ENCODE measurements at regions not wholly inside any gene's neighbourhood (a gene's known extent, or its start where the extent isn't known, plus 50 kb on each side); places are given as distances from the start of the nearest gene placed in this dataset.

DNA sequence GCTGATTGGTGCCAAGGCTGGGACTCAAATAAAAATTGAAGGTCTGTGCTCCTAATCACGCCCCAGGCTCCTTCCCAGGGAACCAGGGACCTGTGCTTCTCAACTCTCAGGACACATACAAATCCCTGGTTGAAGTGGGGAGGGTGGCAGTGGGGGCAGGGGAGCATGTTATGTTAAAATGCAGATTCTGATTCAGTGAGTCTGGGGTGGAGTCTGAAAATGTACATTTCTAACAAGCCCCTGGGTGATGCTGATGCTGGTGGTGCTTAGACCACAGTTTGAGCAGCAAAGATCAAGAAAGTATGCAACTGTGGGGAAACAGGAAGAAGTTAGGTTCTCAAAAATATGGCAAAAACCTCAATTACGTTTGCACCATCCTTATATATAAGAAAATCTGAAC is 236.5 kb downstream of the MAGEB17 start:
- CTCF ChIA-PET: no interaction called here

DNA sequence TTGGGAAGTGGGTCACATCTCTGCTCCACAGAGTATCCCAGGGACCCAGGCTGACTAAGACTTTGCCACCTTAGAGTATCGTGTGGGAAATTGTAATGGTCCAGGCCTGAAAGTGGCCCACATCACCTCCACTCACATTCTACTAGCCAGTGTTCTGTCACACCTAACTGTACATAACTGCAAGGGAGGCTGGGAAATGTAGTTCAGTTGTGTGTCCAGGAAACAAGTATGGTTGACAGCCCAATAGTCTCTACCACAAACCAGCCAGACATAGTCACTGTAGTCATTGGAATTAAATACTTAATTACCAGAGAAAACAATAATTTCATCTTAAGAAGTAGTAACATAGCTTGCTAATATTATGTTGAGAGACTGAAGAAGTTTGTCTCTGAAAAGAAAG is 233.4 kb upstream of the S100G start:
- in situ Hi-C loops (cut with HindIII; ENCODE audit: low pct_unique_long_range_greater_than_20kb, low sequenced_read_pairs): no loop called here
- TF ChIP-seq, protein P1, sequence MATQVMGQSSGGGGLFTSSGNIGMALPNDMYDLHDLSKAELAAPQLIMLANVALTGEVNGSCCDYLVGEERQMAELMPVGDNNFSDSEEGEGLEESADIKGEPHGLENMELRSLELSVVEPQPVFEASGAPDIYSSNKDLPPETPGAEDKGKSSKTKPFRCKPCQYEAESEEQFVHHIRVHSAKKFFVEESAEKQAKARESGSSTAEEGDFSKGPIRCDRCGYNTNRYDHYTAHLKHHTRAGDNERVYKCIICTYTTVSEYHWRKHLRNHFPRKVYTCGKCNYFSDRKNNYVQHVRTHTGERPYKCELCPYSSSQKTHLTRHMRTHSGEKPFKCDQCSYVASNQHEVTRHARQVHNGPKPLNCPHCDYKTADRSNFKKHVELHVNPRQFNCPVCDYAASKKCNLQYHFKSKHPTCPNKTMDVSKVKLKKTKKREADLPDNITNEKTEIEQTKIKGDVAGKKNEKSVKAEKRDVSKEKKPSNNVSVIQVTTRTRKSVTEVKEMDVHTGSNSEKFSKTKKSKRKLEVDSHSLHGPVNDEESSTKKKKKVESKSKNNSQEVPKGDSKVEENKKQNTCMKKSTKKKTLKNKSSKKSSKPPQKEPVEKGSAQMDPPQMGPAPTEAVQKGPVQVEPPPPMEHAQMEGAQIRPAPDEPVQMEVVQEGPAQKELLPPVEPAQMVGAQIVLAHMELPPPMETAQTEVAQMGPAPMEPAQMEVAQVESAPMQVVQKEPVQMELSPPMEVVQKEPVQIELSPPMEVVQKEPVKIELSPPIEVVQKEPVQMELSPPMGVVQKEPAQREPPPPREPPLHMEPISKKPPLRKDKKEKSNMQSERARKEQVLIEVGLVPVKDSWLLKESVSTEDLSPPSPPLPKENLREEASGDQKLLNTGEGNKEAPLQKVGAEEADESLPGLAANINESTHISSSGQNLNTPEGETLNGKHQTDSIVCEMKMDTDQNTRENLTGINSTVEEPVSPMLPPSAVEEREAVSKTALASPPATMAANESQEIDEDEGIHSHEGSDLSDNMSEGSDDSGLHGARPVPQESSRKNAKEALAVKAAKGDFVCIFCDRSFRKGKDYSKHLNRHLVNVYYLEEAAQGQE (IDR thresholded peaks at IDR 0.05; ENCODE audit: insufficient read depth in 1 of 2, low read depth in 2 of 2, low read length in 1 of 2): no peak
- TF ChIP-seq POLR2AphosphoS5 (IDR thresholded peaks at IDR 0.05; ENCODE audit: low read depth, low read length) (no peak), TCF7L2 (IDR thresholded peaks at IDR 0.05; ENCODE audit: low read depth, low read length) (no peak), SIN3A (IDR thresholded peaks at IDR 0.05; ENCODE audit: borderline replicate concordance, insufficient read depth, low read depth, low read length) (no peak)
- TF ChIP-seq, protein P2, sequence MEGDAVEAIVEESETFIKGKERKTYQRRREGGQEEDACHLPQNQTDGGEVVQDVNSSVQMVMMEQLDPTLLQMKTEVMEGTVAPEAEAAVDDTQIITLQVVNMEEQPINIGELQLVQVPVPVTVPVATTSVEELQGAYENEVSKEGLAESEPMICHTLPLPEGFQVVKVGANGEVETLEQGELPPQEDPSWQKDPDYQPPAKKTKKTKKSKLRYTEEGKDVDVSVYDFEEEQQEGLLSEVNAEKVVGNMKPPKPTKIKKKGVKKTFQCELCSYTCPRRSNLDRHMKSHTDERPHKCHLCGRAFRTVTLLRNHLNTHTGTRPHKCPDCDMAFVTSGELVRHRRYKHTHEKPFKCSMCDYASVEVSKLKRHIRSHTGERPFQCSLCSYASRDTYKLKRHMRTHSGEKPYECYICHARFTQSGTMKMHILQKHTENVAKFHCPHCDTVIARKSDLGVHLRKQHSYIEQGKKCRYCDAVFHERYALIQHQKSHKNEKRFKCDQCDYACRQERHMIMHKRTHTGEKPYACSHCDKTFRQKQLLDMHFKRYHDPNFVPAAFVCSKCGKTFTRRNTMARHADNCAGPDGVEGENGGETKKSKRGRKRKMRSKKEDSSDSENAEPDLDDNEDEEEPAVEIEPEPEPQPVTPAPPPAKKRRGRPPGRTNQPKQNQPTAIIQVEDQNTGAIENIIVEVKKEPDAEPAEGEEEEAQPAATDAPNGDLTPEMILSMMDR (IDR thresholded peaks at IDR 0.05): no peak
- no peak for DNase-seq (ENCODE audit: low read depth, low spot score)
- no peaks in the 10 kb centered on the region for H3K9me3 ChIP-seq (ENCODE audit: control insufficient read depth, insufficient read depth, low read depth, low read length)
- no peaks in the 10 kb centered on the region for H3K27me3 ChIP-seq (ENCODE audit: control insufficient read depth, insufficient read depth, low read length)
- no TSS peak for BruUV-seq (replicated peaks)
- intact Hi-C loops (cut with micrococcal nuclease; ENCODE audit: unreplicated experiment): no loop called here
- ATAC-seq: no peak
- CTCF ChIA-PET: interaction anchor here (0.6 kb wide), 1 partner anchor 253 kb away, joined by 4 read pairs; no protein-coding TSS in a partner anchor
- H3K4me1 ChIP-seq (ENCODE audit: control insufficient read depth, insufficient read depth, low read length): no peaks in the 10 kb centered on the region
- no peak overlapping the region for H3K4me3 ChIP-seq (ENCODE audit: low read depth in 2 of 2, low read length in 2 of 2)
- H3K36me3 ChIP-seq (ENCODE audit: control insufficient read depth, insufficient read depth, low read length): no peaks in the 10 kb centered on the region
- POLR2A ChIA-PET: no interaction called here
- H3K27ac ChIP-seq (ENCODE audit: low read length): no peak overlapping the region

More for the DNA sequence above, 236.5 kb downstream of the MAGEB17 start:
- TF ChIP-seq, protein P2 (IDR thresholded peaks at IDR 0.05): no peak
- TF ChIP-seq SIN3A (IDR thresholded peaks at IDR 0.05; ENCODE audit: borderline replicate concordance, insufficient read depth, low read depth, low read length) (no peak), TCF7L2 (IDR thresholded peaks at IDR 0.05; ENCODE audit: low read depth, low read length) (no peak), POLR2AphosphoS5 (IDR thresholded peaks at IDR 0.05; ENCODE audit: low read depth, low read length) (no peak)
- TF ChIP-seq, protein P1 (IDR thresholded peaks at IDR 0.05; ENCODE audit: insufficient read depth in 1 of 2, low read depth in 2 of 2, low read length in 1 of 2): no peak
- intact Hi-C loops (cut with micrococcal nuclease; ENCODE audit: unreplicated experiment) (no loop called here), in situ Hi-C loops (cut with HindIII; ENCODE audit: low pct_unique_long_range_greater_than_20kb, low sequenced_read_pairs) (no loop called here)
- no peak overlapping the region for H3K27ac ChIP-seq (ENCODE audit: low read length)
- H3K36me3 ChIP-seq (ENCODE audit: control insufficient read depth, insufficient read depth, low read length): no peaks in the 10 kb centered on the region
- ATAC-seq (no peak), DNase-seq (ENCODE audit: low read depth, low spot score) (no peak)
- H3K4me1 ChIP-seq (ENCODE audit: control insufficient read depth, insufficient read depth, low read length): no peaks in the 10 kb centered on the region
- no peaks in the 10 kb centered on the region for H3K9me3 ChIP-seq (ENCODE audit: control insufficient read depth, insufficient read depth, low read depth, low read length)
- H3K27me3 ChIP-seq (ENCODE audit: control insufficient read depth, insufficient read depth, low read length): no peaks in the 10 kb centered on the region
- POLR2A ChIA-PET: no interaction called here
- no peak overlapping the region for H3K4me3 ChIP-seq (ENCODE audit: low read depth in 2 of 2, low read length in 2 of 2)
- BruUV-seq (replicated peaks): no TSS peak
